ENCODE measurements at regions not wholly inside any gene's neighbourhood (a gene's known extent, or its start where the extent isn't known, plus 50 kb on each side); places are given as distances from the start of the nearest gene placed in this dataset.
"Not testable (repeated sequence)": the region's sequence is repeated elsewhere in the genome, so short reads cannot be mapped to it uniquely, and the experiment has no call there.

DNA sequence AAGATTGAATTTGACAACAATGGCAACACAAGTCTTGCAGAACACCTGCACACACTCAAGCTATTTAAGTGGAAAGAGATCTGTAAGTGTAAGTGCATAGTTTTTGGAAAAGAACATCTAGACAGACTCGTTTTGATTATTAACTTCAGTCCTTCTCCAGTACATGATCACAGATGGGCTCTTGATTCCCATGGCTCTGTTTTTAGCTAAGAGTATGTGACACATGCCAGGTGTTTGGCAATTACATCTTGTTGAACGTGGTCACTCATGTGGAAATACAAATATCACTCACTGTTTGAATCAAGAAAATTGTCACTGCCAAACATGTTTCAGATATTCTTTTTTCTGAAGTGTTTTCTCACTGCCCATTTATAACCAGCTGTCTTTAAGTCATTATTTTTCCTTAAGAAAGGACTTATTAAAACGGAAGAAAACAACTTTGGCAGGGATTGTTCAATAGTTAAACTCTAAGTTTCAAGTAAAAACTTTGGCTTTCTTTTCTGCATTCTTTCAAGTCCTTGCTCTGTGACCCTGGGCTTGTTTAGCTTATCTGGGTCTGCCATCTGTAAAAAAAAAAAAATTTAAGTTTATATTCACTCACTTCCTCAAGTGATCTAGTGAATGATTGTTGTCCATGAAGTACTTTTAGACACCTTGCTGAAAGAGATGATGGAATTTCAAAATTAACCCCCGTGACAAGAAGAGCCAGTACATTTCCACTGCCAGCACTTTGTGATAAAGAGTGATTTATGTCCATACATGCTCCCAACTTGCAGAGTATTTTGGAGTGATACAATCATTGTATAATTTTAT lies 125.4 kb downstream of the ATXN3L start:
- Histone ChIP-seq H3K9me3 (ENCODE audit: control insufficient read depth in 2 of 2, insufficient read depth in 1 of 2, low read depth in 1 of 2, low read length in 1 of 2) (no peaks in the 10 kb centered on the region), H3K36me3 (ENCODE audit: control insufficient read depth in 2 of 2, insufficient read depth in 2 of 2, low read length in 1 of 2) (no peaks in the 10 kb centered on the region), H3K4me1 (ENCODE audit: control insufficient read depth in 2 of 2, insufficient read depth in 2 of 2, low read length in 1 of 2) (no peaks in the 10 kb centered on the region), H3K4me3 (ENCODE audit: low read depth in 1 of 2, low read length in 2 of 2) (no peak overlapping the region), H3K27me3 (ENCODE audit: control insufficient read depth in 1 of 2, insufficient read depth in 2 of 2, low read length in 2 of 2) (peaks cover 0 to 4% of the 10 kb centered on the region in 2 donors), H3K27ac (ENCODE audit: low read depth in 2 of 2, low read length in 1 of 2) (no peak overlapping the region)
- WGBS, 2 donors, result 27 to 34% methylated on average over 4 of the region's 4 CpGs

GRCh38 chrX:13190051-13190450 lies 129.8 kb downstream of the ATXN3L start:
- Histone ChIP-seq H3K4me1 (ENCODE audit: control insufficient read depth in 2 of 2, insufficient read depth in 2 of 2, low read length in 1 of 2) (no peaks in the 10 kb centered on the region), H3K27me3 (ENCODE audit: control insufficient read depth in 1 of 2, insufficient read depth in 2 of 2, low read length in 2 of 2) (peaks cover 0 to 4% of the 10 kb centered on the region in 2 donors), H3K36me3 (ENCODE audit: control insufficient read depth in 2 of 2, insufficient read depth in 2 of 2, low read length in 1 of 2) (no peaks in the 10 kb centered on the region), H3K9me3 (ENCODE audit: control insufficient read depth in 2 of 2, insufficient read depth in 1 of 2, low read depth in 1 of 2, low read length in 1 of 2) (no peaks in the 10 kb centered on the region), H3K4me3 (ENCODE audit: low read depth in 1 of 2, low read length in 2 of 2) (no peak overlapping the region), H3K27ac (ENCODE audit: low read depth in 2 of 2, low read length in 1 of 2) (no peak overlapping the region)
- 52 to 61% methylated on average over 3 of the region's 3 CpGs for WGBS, 2 donors

DNA sequence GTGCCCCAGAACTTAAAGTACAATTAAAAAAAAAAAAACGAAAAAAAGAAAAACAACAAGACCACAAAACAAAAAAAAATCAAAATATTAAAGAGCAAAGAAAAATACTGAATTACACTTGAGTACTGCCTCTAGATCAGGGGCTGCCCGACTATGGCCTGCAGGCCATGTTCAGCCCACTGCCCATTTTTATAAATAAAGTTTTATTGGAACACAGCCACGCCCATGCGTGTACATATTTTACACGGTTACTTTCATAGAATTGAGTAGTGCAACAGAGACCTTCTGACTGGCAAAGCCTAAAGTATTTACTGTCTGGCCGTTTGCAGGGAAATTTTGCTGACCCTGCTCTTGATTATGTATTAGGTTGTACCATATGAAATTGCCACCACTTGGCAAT lies 130.5 kb downstream of the ATXN3L start:
- Histone ChIP-seq H3K9me3 (ENCODE audit: control insufficient read depth in 2 of 2, insufficient read depth in 1 of 2, low read depth in 1 of 2, low read length in 1 of 2) (no peaks in the 10 kb centered on the region), H3K27ac (ENCODE audit: low read depth in 2 of 2, low read length in 1 of 2) (no peak overlapping the region), H3K36me3 (ENCODE audit: control insufficient read depth in 2 of 2, insufficient read depth in 2 of 2, low read length in 1 of 2) (no peaks in the 10 kb centered on the region), H3K27me3 (ENCODE audit: control insufficient read depth in 1 of 2, insufficient read depth in 2 of 2, low read length in 2 of 2) (peaks cover 0 to 4% of the 10 kb centered on the region in 2 donors), H3K4me1 (ENCODE audit: control insufficient read depth in 2 of 2, insufficient read depth in 2 of 2, low read length in 1 of 2) (no peaks in the 10 kb centered on the region), H3K4me3 (ENCODE audit: low read depth in 1 of 2, low read length in 2 of 2) (no peak overlapping the region)
- WGBS, 2 donors, result 75 to 82% methylated on average over 6 of the region's 6 CpGs

DNA sequence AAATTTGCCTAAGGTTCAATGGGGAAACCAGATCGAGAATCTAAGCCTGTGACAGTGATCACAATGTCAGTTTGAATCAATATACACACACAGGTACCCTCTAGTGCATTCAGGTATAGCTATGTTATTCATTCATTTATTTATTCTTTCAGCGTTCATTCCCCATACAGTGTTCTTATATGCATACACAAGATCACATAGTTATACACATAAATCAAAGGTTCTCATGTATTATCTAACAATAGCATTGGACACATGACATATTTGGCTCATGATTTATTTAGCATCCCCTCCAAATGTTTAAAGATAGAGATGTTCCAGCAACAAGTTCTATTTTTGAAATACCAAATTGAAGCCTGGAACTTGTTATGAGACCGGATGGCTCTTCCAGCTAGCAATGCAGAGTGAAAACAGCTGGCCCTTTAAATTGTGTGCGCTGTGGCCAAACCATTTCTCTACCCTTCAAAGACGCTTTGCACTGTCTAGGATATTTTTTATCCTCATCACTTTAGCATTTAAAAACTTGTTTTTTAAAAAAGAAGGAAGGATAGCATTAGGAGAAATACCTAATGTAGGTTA lies 131.0 kb downstream of the ATXN3L start:
- Histone ChIP-seq H3K9me3 (ENCODE audit: control insufficient read depth in 2 of 2, insufficient read depth in 1 of 2, low read depth in 1 of 2, low read length in 1 of 2) (no peaks in the 10 kb centered on the region), H3K4me3 (ENCODE audit: low read depth in 1 of 2, low read length in 2 of 2) (no peak overlapping the region), H3K36me3 (ENCODE audit: control insufficient read depth in 2 of 2, insufficient read depth in 2 of 2, low read length in 1 of 2) (no peaks in the 10 kb centered on the region), H3K4me1 (ENCODE audit: control insufficient read depth in 2 of 2, insufficient read depth in 2 of 2, low read length in 1 of 2) (no peaks in the 10 kb centered on the region), H3K27me3 (ENCODE audit: control insufficient read depth in 1 of 2, insufficient read depth in 2 of 2, low read length in 2 of 2) (peaks cover 0 to 4% of the 10 kb centered on the region in 2 donors), H3K27ac (ENCODE audit: low read depth in 2 of 2, low read length in 1 of 2) (no peak overlapping the region)
- 65 to 74% methylated on average over 5 of the region's 5 CpGs for WGBS, 2 donors

GRCh38 chrX:13186643-13187042 lies 133.2 kb downstream of the ATXN3L start:
- H3K4me1 ChIP-seq (ENCODE audit: control insufficient read depth in 2 of 2, insufficient read depth in 2 of 2, low read length in 1 of 2); H3K9me3 ChIP-seq (ENCODE audit: control insufficient read depth in 2 of 2, insufficient read depth in 1 of 2, low read depth in 1 of 2, low read length in 1 of 2); H3K4me3 ChIP-seq (ENCODE audit: low read depth in 1 of 2, low read length in 2 of 2); H3K27me3 ChIP-seq (ENCODE audit: control insufficient read depth in 1 of 2, insufficient read depth in 2 of 2, low read length in 2 of 2); H3K27ac ChIP-seq (ENCODE audit: low read depth in 2 of 2, low read length in 1 of 2); H3K36me3 ChIP-seq (ENCODE audit: control insufficient read depth in 2 of 2, insufficient read depth in 2 of 2, low read length in 1 of 2): not testable (repeated sequence)
- WGBS, 2 donors, result 85 to 91% methylated on average over 2 to 3 of the region's 3 CpGs

DNA sequence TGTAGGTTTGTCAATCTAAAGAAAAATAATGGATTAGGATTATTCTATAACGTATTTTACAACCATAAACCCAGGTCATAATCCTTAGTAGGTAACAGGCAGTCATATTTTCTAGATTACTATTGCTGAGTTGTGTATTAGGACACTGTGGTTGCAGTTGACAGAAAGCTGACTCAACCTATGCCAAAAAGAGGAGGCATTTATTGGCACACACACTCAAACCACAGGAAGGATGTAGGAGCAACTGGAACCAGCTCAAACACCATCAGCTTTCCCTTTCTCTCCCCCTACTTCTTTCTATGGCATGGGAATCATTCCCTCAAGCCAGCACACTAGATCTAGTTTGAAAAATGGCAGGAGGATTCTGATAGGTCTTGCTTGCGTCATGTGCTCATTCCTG lies 136.4 kb upstream of the FAM9C start:
- Histone ChIP-seq H3K4me1 (ENCODE audit: control insufficient read depth in 2 of 2, insufficient read depth in 2 of 2, low read length in 1 of 2) (no peaks in the 10 kb centered on the region), H3K27ac (ENCODE audit: low read depth in 2 of 2, low read length in 1 of 2) (no peak overlapping the region), H3K9me3 (ENCODE audit: control insufficient read depth in 2 of 2, insufficient read depth in 1 of 2, low read depth in 1 of 2, low read length in 1 of 2) (no peaks in the 10 kb centered on the region), H3K27me3 (ENCODE audit: control insufficient read depth in 1 of 2, insufficient read depth in 2 of 2, low read length in 2 of 2) (no peaks in the 10 kb centered on the region), H3K36me3 (ENCODE audit: control insufficient read depth in 2 of 2, insufficient read depth in 2 of 2, low read length in 1 of 2) (no peaks in the 10 kb centered on the region), H3K4me3 (ENCODE audit: low read depth in 1 of 2, low read length in 2 of 2) (no peak overlapping the region)
- 81 to 85% methylated on average over 2 of the region's 2 CpGs for WGBS, 2 donors

GRCh38 chrX:13179586-13179985 lies 135.2 kb upstream of the FAM9C start:
- H3K9me3 ChIP-seq (ENCODE audit: control insufficient read depth in 2 of 2, insufficient read depth in 1 of 2, low read depth in 1 of 2, low read length in 1 of 2), result no peaks in the 10 kb centered on the region
- no peak overlapping the region for H3K27ac ChIP-seq (ENCODE audit: low read depth in 2 of 2, low read length in 1 of 2)
- 83 to 95% methylated on average over 3 of the region's 3 CpGs for WGBS, 2 donors
- no peaks in the 10 kb centered on the region for H3K27me3 ChIP-seq (ENCODE audit: control insufficient read depth in 1 of 2, insufficient read depth in 2 of 2, low read length in 2 of 2)
- H3K4me3 ChIP-seq (ENCODE audit: low read depth in 1 of 2, low read length in 2 of 2), result no peak overlapping the region
- no peaks in the 10 kb centered on the region for H3K4me1 ChIP-seq (ENCODE audit: control insufficient read depth in 2 of 2, insufficient read depth in 2 of 2, low read length in 1 of 2)
- H3K36me3 ChIP-seq (ENCODE audit: control insufficient read depth in 2 of 2, insufficient read depth in 2 of 2, low read length in 1 of 2), result no peaks in the 10 kb centered on the region

DNA sequence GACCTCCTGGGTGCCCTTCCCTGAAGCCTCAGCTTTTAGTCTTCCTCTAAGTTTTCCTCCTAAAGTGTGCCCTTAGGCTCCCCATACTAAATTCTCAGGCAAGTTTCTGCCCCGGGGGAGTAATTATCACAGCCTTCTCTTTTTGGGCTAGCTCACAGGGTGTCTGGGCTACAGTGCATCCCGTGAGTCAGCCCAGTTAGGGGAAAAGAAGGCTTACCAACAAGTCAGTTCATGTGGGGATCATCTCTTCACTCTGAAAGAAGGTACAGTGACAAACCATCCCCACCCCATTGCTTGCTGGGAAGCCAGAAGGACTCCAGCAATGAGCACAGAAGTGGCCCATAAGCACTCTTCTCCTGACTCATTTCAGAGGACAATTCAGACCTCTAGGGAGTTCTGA lies 134.7 kb upstream of the FAM9C start:
- WGBS, 2 donors, result 53 to 54% methylated on average over 2 of the region's 2 CpGs
- Histone ChIP-seq H3K36me3 (ENCODE audit: control insufficient read depth in 2 of 2, insufficient read depth in 2 of 2, low read length in 1 of 2) (no peaks in the 10 kb centered on the region), H3K27me3 (ENCODE audit: control insufficient read depth in 1 of 2, insufficient read depth in 2 of 2, low read length in 2 of 2) (no peaks in the 10 kb centered on the region)

DNA sequence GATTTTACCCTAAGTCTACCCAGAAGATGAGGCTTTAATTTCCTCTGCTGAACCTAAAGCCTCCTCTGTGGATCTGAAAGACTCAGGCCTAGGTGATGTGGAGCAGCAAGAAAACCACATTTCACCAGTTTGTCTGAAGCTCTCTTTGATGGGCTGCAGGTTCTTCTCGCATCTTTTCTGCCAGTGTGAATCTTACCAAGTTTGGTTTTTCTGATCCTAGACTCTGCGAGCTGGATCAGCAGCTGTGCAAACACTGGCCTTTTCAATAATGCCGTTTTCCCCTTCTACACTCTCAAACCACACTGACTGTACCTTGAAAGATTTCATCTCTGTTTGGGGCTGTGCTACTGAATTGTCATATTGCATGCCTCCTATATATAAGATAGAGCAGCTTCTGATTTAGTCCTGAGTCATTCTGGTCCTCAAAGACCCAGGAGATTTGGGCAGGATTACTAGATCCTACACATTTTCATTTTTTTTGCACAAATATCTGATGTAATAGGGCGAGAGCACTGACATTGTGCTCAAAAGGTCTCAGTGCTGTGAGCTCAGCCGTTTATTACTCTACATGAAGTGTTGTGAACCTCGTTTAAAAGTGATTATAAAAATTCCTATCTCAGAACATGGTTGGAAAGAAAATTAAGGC lies 133.6 kb upstream of the FAM9C start:
- no peaks in the 10 kb centered on the region for H3K27me3 ChIP-seq (ENCODE audit: control insufficient read depth in 1 of 2, insufficient read depth in 2 of 2, low read length in 2 of 2)
- H3K36me3 ChIP-seq (ENCODE audit: control insufficient read depth in 2 of 2, insufficient read depth in 2 of 2, low read length in 1 of 2), result no peaks in the 10 kb centered on the region
- WGBS, 2 donors, result 64 to 77% methylated on average over 6 of the region's 6 CpGs
- no peak overlapping the region for H3K4me3 ChIP-seq (ENCODE audit: low read depth in 1 of 2, low read length in 2 of 2)
- H3K27ac ChIP-seq (ENCODE audit: low read depth in 2 of 2, low read length in 1 of 2), result no peak overlapping the region
- no peaks in the 10 kb centered on the region for H3K9me3 ChIP-seq (ENCODE audit: control insufficient read depth in 2 of 2, insufficient read depth in 1 of 2, low read depth in 1 of 2, low read length in 1 of 2)
- no peaks in the 10 kb centered on the region for H3K4me1 ChIP-seq (ENCODE audit: control insufficient read depth in 2 of 2, insufficient read depth in 2 of 2, low read length in 1 of 2)

More for the DNA sequence above, 134.7 kb upstream of the FAM9C start:
- Histone ChIP-seq H3K4me1 (ENCODE audit: control insufficient read depth in 2 of 2, insufficient read depth in 2 of 2, low read length in 1 of 2) (no peaks in the 10 kb centered on the region), H3K27ac (ENCODE audit: low read depth in 2 of 2, low read length in 1 of 2) (no peak overlapping the region), H3K9me3 (ENCODE audit: control insufficient read depth in 2 of 2, insufficient read depth in 1 of 2, low read depth in 1 of 2, low read length in 1 of 2) (no peaks in the 10 kb centered on the region), H3K4me3 (ENCODE audit: low read depth in 1 of 2, low read length in 2 of 2) (no peak overlapping the region)

All from esophagus (tissue), 2 donors.